Stimulated activated CD4-positive, alpha-beta T cell treated with anti-CD3 and anti-CD28 coated beads, Interleukin-2, amount 100 ng/mL, for 4 hours (primary cell): ENCODE measurements at regions not wholly inside any gene's neighbourhood (a gene's known extent, or its start where the extent isn't known, plus 50 kb on each side); places are given as distances from the start of the nearest gene placed in this dataset.

Source experiments
- DNase-seq: peaks from one replicate; pipeline ENCODE4 v3.0.0-alpha.2; 2020; ENCODE audit warnings: low read depth

- no peak for DNase-seq
Measured at GRCh38 chr20:40738976-40739375, 49.9 kb upstream of the MAFB start.

GRCh38 chr20:40739841-40740240 is 50.8 kb upstream of the MAFB start:
- DNase-seq: no peak

- DNase-seq: no peak
Measured at GRCh38 chr20:40741507-40742106, 52.6 kb upstream of the MAFB start.

- no peak for DNase-seq
Measured at GRCh38 chr20:40743141-40743775, 54.2 kb upstream of the MAFB start.

- DNase-seq: no peak
Measured at GRCh38 chr20:40744072-40744817, 55.2 kb upstream of the MAFB start.

- DNase-seq: no peak
Measured at GRCh38 chr20:40744818-40745175, 55.8 kb upstream of the MAFB start.

- no peak for DNase-seq
Measured at GRCh38 chr20:40746251-40746650, 57.2 kb upstream of the MAFB start.

GRCh38 chr20:40748182-40748581 is 59.1 kb upstream of the MAFB start:
- DNase-seq: no peak

GRCh38 chr20:40749985-40750506 is 61.0 kb upstream of the MAFB start:
- DNase-seq: no peak

GRCh38 chr20:40750541-40751035 is 61.6 kb upstream of the MAFB start:
- DNase-seq: no peak

GRCh38 chr20:40753472-40753871 is 64.4 kb upstream of the MAFB start:
- no peak for DNase-seq

GRCh38 chr20:40754339-40754943 is 65.4 kb upstream of the MAFB start:
- no peak for DNase-seq

GRCh38 chr20:40757087-40757486 is 68.1 kb upstream of the MAFB start:
- no peak for DNase-seq

GRCh38 chr20:40758790-40759189 is 69.8 kb upstream of the MAFB start:
- no peak for DNase-seq

GRCh38 chr20:40760399-40760798 is 71.4 kb upstream of the MAFB start:
- DNase-seq: no peak

- no peak for DNase-seq
Measured at GRCh38 chr20:40763646-40764295, 74.7 kb upstream of the MAFB start.

- DNase-seq: no peak
Measured at GRCh38 chr20:40765814-40766480, 76.9 kb upstream of the MAFB start.

- no peak for DNase-seq
Measured at GRCh38 chr20:40766790-40767614, 78.0 kb upstream of the MAFB start.

- DNase-seq: no peak
Measured at GRCh38 chr20:40767615-40767924, 78.5 kb upstream of the MAFB start.

- DNase-seq: no peak
Measured at GRCh38 chr20:40768105-40768504, 79.1 kb upstream of the MAFB start.
